ELF-1 (cell line): ENCODE measurements at regions not wholly inside any gene's neighbourhood (a gene's known extent, or its start where the extent isn't known, plus 50 kb on each side); places are given as distances from the start of the nearest gene placed in this dataset.

Source experiments
- DNase-seq: peaks from one replicate; pipeline ENCODE4 v3.0.0-alpha.2; 2016; ENCODE audit warnings: low read depth, low spot score

GRCh38 chr14:100381395-100382105 lies 58.4 kb downstream of the SLC25A47 start:
- no peak for DNase-seq

- DNase-seq: no peak
Measured at GRCh38 chr14:100382106-100382455, 58.9 kb downstream of the SLC25A47 start.

- DNase-seq: peak; percentile 76
Measured at GRCh38 chr14:100383727-100384158, 60.6 kb downstream of the SLC25A47 start.

GRCh38 chr14:100384277-100384676 lies 61.1 kb downstream of the SLC25A47 start:
- no peak for DNase-seq

- DNase-seq: no peak
Measured at GRCh38 chr14:100384819-100385813, 62.0 kb downstream of the SLC25A47 start.

- no peak for DNase-seq
Measured at GRCh38 chr14:100386121-100386520, 63.0 kb downstream of the SLC25A47 start.

GRCh38 chr14:100386846-100387245 lies 63.7 kb downstream of the SLC25A47 start:
- no peak for DNase-seq

- no peak for DNase-seq
Measured at GRCh38 chr14:100387450-100387849, 64.3 kb downstream of the SLC25A47 start.

- DNase-seq: no peak
Measured at GRCh38 chr14:100388103-100389054, 65.2 kb downstream of the SLC25A47 start.

GRCh38 chr14:100389497-100390104 lies 66.5 kb downstream of the SLC25A47 start:
- no peak for DNase-seq

GRCh38 chr14:100391173-100391572 lies 68.0 kb downstream of the SLC25A47 start:
- no peak for DNase-seq

GRCh38 chr14:100391724-100392123 lies 68.6 kb downstream of the SLC25A47 start:
- DNase-seq: no peak

GRCh38 chr14:100392356-100392755 lies 69.2 kb downstream of the SLC25A47 start:
- DNase-seq: no peak

- no peak for DNase-seq
Measured at GRCh38 chr14:100393362-100393761, 70.2 kb downstream of the SLC25A47 start.

- DNase-seq: peak; percentile 35
Measured at GRCh38 chr14:100393906-100394732, 71.0 kb downstream of the SLC25A47 start.

- DNase-seq: no peak
Measured at GRCh38 chr14:100394886-100395672, 71.9 kb downstream of the SLC25A47 start.

- no peak for DNase-seq
Measured at GRCh38 chr14:100396266-100396795, 73.2 kb downstream of the SLC25A47 start.

GRCh38 chr14:100397005-100397404 lies 73.9 kb downstream of the SLC25A47 start:
- no peak for DNase-seq

GRCh38 chr14:100398044-100398443 lies 74.9 kb downstream of the SLC25A47 start:
- DNase-seq: no peak
